GM18502 (cell line): ENCODE measurements at regions not wholly inside any gene's neighbourhood (a gene's known extent, or its start where the extent isn't known, plus 50 kb on each side); places are given as distances from the start of the nearest gene placed in this dataset.
"Not testable (repeated sequence)": the region's sequence is repeated elsewhere in the genome, so short reads cannot be mapped to it uniquely, and the experiment has no call there.

Source experiments
- ATAC-seq: cut with Tn5 transposase; IDR thresholded peaks from one replicate; pipeline ENCODE4 v1.9.1; 2021; ENCODE audit warnings: mild to moderate bottlenecking; ENCODE audit not compliant: unreplicated experiment, poor library complexity

GRCh38 chr6:74458536-74458935 is 747.3 kb downstream of the COL12A1 start:
- no peak for ATAC-seq

GRCh38 chr6:74455786-74456185 is 750.1 kb downstream of the COL12A1 start:
- ATAC-seq: no peak

GRCh38 chr6:74451953-74452352 is 753.9 kb downstream of the COL12A1 start:
- no peak for ATAC-seq

- ATAC-seq: no peak
These were observed 752.8 kb downstream of the CD109 start for GRCh38 chr6:74448850-74449249.

GRCh38 chr6:74447013-74447412 is 751.0 kb downstream of the CD109 start:
- no peak for ATAC-seq

GRCh38 chr6:74439123-74439811 is 743.3 kb downstream of the CD109 start:
- no peak for ATAC-seq

- ATAC-seq: not testable (repeated sequence)
These were observed 742.4 kb downstream of the CD109 start for GRCh38 chr6:74438395-74438794.

GRCh38 chr6:74434171-74434570 is 738.2 kb downstream of the CD109 start:
- no peak for ATAC-seq

GRCh38 chr6:74431873-74432580 is 736.0 kb downstream of the CD109 start:
- no peak for ATAC-seq

- no peak for ATAC-seq
These were observed 724.2 kb downstream of the CD109 start for GRCh38 chr6:74420221-74420620.

- ATAC-seq: no peak
These were observed 719.1 kb downstream of the CD109 start for GRCh38 chr6:74415056-74415455.

- ATAC-seq: no peak
These were observed 714.6 kb downstream of the CD109 start for GRCh38 chr6:74410630-74411029.

- peak; percentile 76 for ATAC-seq
These were observed 713.4 kb downstream of the CD109 start for GRCh38 chr6:74409447-74409846.

GRCh38 chr6:74408844-74409243 is 712.8 kb downstream of the CD109 start:
- no peak for ATAC-seq

- no peak for ATAC-seq
These were observed 708.4 kb downstream of the CD109 start for GRCh38 chr6:74404366-74404765.

GRCh38 chr6:74402781-74403180 is 706.8 kb downstream of the CD109 start:
- no peak for ATAC-seq

- not testable (repeated sequence) for ATAC-seq
These were observed 682.4 kb downstream of the CD109 start for GRCh38 chr6:74378437-74378836.

GRCh38 chr6:74369556-74369993 is 673.6 kb downstream of the CD109 start:
- no peak for ATAC-seq

- ATAC-seq: no peak
These were observed 672.7 kb downstream of the CD109 start for GRCh38 chr6:74368746-74369145.

- ATAC-seq: no peak
These were observed 670.6 kb downstream of the CD109 start for GRCh38 chr6:74366634-74367033.

GRCh38 chr6:74362391-74362790 is 666.4 kb downstream of the CD109 start:
- ATAC-seq: no peak

GRCh38 chr6:74357321-74357720 is 661.3 kb downstream of the CD109 start:
- ATAC-seq: no peak
